Colonic mucosa (tissue), 4 donors: ENCODE measurements at regions not wholly inside any gene's neighbourhood (a gene's known extent, or its start where the extent isn't known, plus 50 kb on each side); places are given as distances from the start of the nearest gene placed in this dataset.

ENCODE experiments used
- DNase-seq: peaks from one replicate; pipeline ENCODE4 v3.0.0-alpha.2; 2020
- H3K27ac ChIP-seq: fragments of 200-600 bp; one replicate; pipeline ENCODE4 v1.8.0; 2021
- H3K27me3 ChIP-seq: fragments of 200-600 bp; one replicate; pipeline ENCODE4 v1.8.0; 2021
- H3K36me3 ChIP-seq: fragments of 200-600 bp; one replicate; pipeline ENCODE4 v1.8.0; 2021
- H3K4me1 ChIP-seq: fragments of 200-600 bp; one replicate; pipeline ENCODE4 v1.8.0; 2021; ENCODE audit warnings: mild to moderate bottlenecking
- H3K4me3 ChIP-seq: fragments of 200-600 bp; one replicate; pipeline ENCODE4 v1.8.0; 2021
- H3K9ac ChIP-seq, 2 donors: one replicate each; pipeline ENCODE4 v1.7.0; 2013; ENCODE audit warnings: control low read depth in 2 of 2, low read depth in 2 of 2, low read length in 2 of 2
- H3K9me3 ChIP-seq: fragments of 200-600 bp; one replicate; pipeline ENCODE4 v1.8.0; 2021
- intact Hi-C: fragments of 100-400 bp; cut with DNase I; formaldehyde crosslinking; loops from one replicate; pipeline ENCODE4 v1.14.1; 2022
- TF ChIP-seq, protein P1 (sequence below): fragments of 200-600 bp; IDR thresholded peaks from one replicate; pipeline ENCODE4 v1.8.0; 2022; ENCODE audit warnings: antibody characterized with exemption, mild to moderate bottlenecking
- donor health status: healthy.
- donor health status: DM: no; HTN: no; CAD: no.
- donor health status: DM: no; HTN: no; CAD: no.

- DNase-seq, result no peak
- no peaks in the 10 kb centered on the region for H3K27me3 ChIP-seq
- no peak overlapping the region for H3K27ac ChIP-seq
- H3K4me3 ChIP-seq, result no peak overlapping the region
- H3K9me3 ChIP-seq, result no peaks in the 10 kb centered on the region
- intact Hi-C loops, result no loop called here
- TF ChIP-seq, protein P1, sequence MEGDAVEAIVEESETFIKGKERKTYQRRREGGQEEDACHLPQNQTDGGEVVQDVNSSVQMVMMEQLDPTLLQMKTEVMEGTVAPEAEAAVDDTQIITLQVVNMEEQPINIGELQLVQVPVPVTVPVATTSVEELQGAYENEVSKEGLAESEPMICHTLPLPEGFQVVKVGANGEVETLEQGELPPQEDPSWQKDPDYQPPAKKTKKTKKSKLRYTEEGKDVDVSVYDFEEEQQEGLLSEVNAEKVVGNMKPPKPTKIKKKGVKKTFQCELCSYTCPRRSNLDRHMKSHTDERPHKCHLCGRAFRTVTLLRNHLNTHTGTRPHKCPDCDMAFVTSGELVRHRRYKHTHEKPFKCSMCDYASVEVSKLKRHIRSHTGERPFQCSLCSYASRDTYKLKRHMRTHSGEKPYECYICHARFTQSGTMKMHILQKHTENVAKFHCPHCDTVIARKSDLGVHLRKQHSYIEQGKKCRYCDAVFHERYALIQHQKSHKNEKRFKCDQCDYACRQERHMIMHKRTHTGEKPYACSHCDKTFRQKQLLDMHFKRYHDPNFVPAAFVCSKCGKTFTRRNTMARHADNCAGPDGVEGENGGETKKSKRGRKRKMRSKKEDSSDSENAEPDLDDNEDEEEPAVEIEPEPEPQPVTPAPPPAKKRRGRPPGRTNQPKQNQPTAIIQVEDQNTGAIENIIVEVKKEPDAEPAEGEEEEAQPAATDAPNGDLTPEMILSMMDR, result no peak
- no peaks in the 10 kb centered on the region for H3K4me1 ChIP-seq
- H3K36me3 ChIP-seq, result no peaks in the 10 kb centered on the region
- no peak overlapping the region for H3K9ac ChIP-seq
Measured at GRCh38 chr11:26263769-26264168, 68.2 kb upstream of the ANO3 start.

DNA sequence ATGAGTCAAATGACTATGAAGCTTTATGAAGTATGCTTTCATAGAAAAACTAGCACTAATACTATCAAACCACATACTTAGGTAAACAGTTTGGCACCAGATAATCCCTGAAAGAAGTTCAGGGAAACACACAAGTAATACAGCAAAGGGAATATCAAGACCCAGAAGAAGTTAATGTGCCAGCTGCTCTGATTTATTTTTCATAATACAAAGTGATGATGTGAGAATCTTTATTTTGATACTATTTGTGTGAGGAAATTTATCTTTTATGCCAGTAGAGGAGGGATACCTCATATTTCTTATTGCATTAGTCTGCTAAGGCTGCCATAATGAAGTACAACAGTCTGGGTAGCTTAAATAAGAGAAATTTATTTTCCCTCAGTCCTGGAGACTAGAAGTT is 67.7 kb upstream of the ANO3 start:
- Histone ChIP-seq H3K9me3 (no peaks in the 10 kb centered on the region), H3K4me1 (no peaks in the 10 kb centered on the region), H3K4me3 (no peak overlapping the region), H3K27me3 (no peaks in the 10 kb centered on the region), H3K27ac (no peak overlapping the region), H3K9ac (no peak overlapping the region), H3K36me3 (no peaks in the 10 kb centered on the region)
- intact Hi-C loops, result no loop called here
- TF ChIP-seq, protein P1, result no peak
- no peak for DNase-seq

GRCh38 chr11:26268980-26269660 is 62.8 kb upstream of the ANO3 start:
- no peak overlapping the region for H3K9ac ChIP-seq
- H3K27ac ChIP-seq, result no peak overlapping the region
- no peak for DNase-seq
- H3K4me3 ChIP-seq, result no peak overlapping the region
- no peaks in the 10 kb centered on the region for H3K36me3 ChIP-seq
- TF ChIP-seq, protein P1, result no peak
- H3K27me3 ChIP-seq, result no peaks in the 10 kb centered on the region
- no peaks in the 10 kb centered on the region for H3K9me3 ChIP-seq
- intact Hi-C loops, result no loop called here
- H3K4me1 ChIP-seq, result no peaks in the 10 kb centered on the region

DNA sequence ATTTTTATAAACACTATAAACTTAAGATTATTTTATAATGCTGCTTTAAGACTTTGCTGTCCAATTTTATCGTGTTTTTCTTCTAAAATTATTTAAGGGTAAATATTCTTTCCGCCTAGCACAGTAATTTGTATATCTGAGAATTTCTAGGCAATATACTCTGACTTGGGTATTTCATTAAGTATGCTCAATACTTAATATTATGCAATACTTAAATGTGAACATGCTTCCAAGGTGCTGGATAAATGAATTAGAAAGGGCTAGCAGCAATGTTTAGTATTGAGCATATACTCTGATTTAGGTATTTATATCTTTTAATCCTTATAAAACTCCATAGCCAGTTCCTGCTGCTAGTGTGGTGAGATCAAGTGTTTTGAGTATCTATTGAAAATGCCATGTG is 60.3 kb upstream of the ANO3 start:
- intact Hi-C loops, result no loop called here

GRCh38 chr11:26276798-26277424 is 55.0 kb upstream of the ANO3 start:
- TF ChIP-seq, protein P1, result peak; percentile 91
- Histone ChIP-seq H3K4me3 (no peak overlapping the region), H3K4me1 (no peaks in the 10 kb centered on the region), H3K9me3 (no peaks in the 10 kb centered on the region), H3K27ac (no peak overlapping the region), H3K36me3 (no peaks in the 10 kb centered on the region), H3K27me3 (no peaks in the 10 kb centered on the region), H3K9ac (no peak overlapping the region)
- intact Hi-C loops, result loop anchor here (5.0 kb wide), 1 partner anchor 295 kb away; no protein-coding TSS in a partner anchor
- peak; percentile 53 for DNase-seq

More for the DNA sequence above, 60.3 kb upstream of the ANO3 start:
- Histone ChIP-seq H3K36me3 (no peaks in the 10 kb centered on the region), H3K4me3 (no peak overlapping the region), H3K9me3 (no peaks in the 10 kb centered on the region), H3K4me1 (no peaks in the 10 kb centered on the region), H3K9ac (no peak overlapping the region), H3K27ac (no peak overlapping the region), H3K27me3 (no peaks in the 10 kb centered on the region)
- DNase-seq, result no peak
- TF ChIP-seq, protein P1, result no peak
